ENCODE measurements at regions not wholly inside any gene's neighbourhood (a gene's known extent, or its start where the extent isn't known, plus 50 kb on each side); places are given as distances from the start of the nearest gene placed in this dataset. TPM values are rescaled to one million over a fixed set of nuclear protein-coding genes. Genes with fewer than 3 reads are reported as not detected.

- ATAC-seq, result no peak
- no peaks in the 10 kb centered on the region for H3K27me3 ChIP-seq (ENCODE audit: control insufficient read depth in 1 of 2, insufficient read depth in 2 of 2, low read length in 2 of 2)
- H3K36me3 ChIP-seq (replicated peaks in 1 of 2; ENCODE audit: control insufficient read depth in 1 of 2, insufficient read depth in 2 of 2, low read length in 2 of 2), result no peaks in the 10 kb centered on the region
- ChIA-PET CTCF (ENCODE audit: low intra/inter-chr PET ratio, low total read pairs) (no interaction called here), POLR2A (no interaction called here)
- no peaks in the 10 kb centered on the region for H4K20me1 ChIP-seq (ENCODE audit: insufficient read depth, low read length)
- no peak for DNase-seq (ENCODE audit: low spot score)
- TF ChIP-seq ZNF430 (CRISPR knock-in tag; IDR thresholded peaks at IDR 0.05) (no peak), PRDM10 (CRISPR knock-in tag; IDR thresholded peaks at IDR 0.05; ENCODE audit: low read depth) (no peak), ZNF558 (CRISPR knock-in tag; IDR thresholded peaks at IDR 0.05; ENCODE audit: borderline replicate concordance) (no peak)
- H2AFZ ChIP-seq (ENCODE audit: low read length), result no peak overlapping the region
- FAIRE-seq, result no peak
- intact Hi-C loops (cut with micrococcal nuclease; ENCODE audit: unreplicated experiment), result no loop called here
- BruUV-seq (replicated peaks), result no TSS peak
- H3K4me1 ChIP-seq (ENCODE audit: insufficient read depth, low read length), result no peaks in the 10 kb centered on the region
- in situ Hi-C loops (cut with HindIII; ENCODE audit: extremely low pct_ligation_motif_present, low pct_unique_long_range_greater_than_20kb), result no loop called here
- H3K4me2 ChIP-seq (ENCODE audit: low read depth, low read length), result no peak overlapping the region
- H3K9ac ChIP-seq (ENCODE audit: insufficient read depth, low read depth, low read length), result no peak overlapping the region
- WGBS (ENCODE audit: low lambda C conversion rate), result 0% methylated on average over 4 of the region's 4 CpGs
- H3K4me3 ChIP-seq (replicated peaks in 1 of 3; ENCODE audit: insufficient read depth in 1 of 3, low read depth in 2 of 3, low read length in 3 of 3), result no peak overlapping the region
- H3K27ac ChIP-seq (ENCODE audit: extremely low read length, insufficient read depth, low read length), result no peak overlapping the region
- H3K79me2 ChIP-seq (ENCODE audit: insufficient read depth, low read length), result no peaks in the 10 kb centered on the region
- no peaks in the 10 kb centered on the region for H3K9me3 ChIP-seq (ENCODE audit: low read length)
These were observed 53.1 kb upstream of the S1PR3 start for GRCh38 chr9:88938189-88938588.

Small RNA genes lying in the stretch of these regions (microRNA-seq; reads per million reads assigned to microRNA genes)
- not detected for gene MIR4289

Small RNA genes lying in the stretch of these regions (small RNA-seq; reads per million reads assigned to genes)
- 0 reads per million in 3 experiments for gene MIR4289 (ENCODE audit: insufficient read depth in 2 of 3, insufficient read length in 3 of 3, low read depth in 2 of 3, low replicate concordance in 1 of 3)
